HEK293 (cell line): ENCODE measurements at regions not wholly inside any gene's neighbourhood (a gene's known extent, or its start where the extent isn't known, plus 50 kb on each side); places are given as distances from the start of the nearest gene placed in this dataset.

ENCODE experiments used
- CTCF ChIA-PET: fragments of 350-600 bp; formaldehyde crosslinking; extraction: SDS; loops from one replicate; lab custom pipeline; 2021; ENCODE audit warnings: antibody characterized with exemption; lab: Yijun Ruan, JAX
- POLR2A ChIA-PET: fragments of 300-600 bp; formaldehyde crosslinking; extraction: SDS; loops from one replicate; lab custom pipeline; 2020; ENCODE audit warnings: antibody characterized with exemption, inconsistent platforms; lab: Yijun Ruan, JAX
- H3K27ac ChIP-seq: fragments of 200-500 bp; sonication (Bioruptor generic); 2 replicates; pipeline ENCODE4 v1.5.1; 2014; ENCODE audit warnings: low read depth, low read length, control low read depth, inconsistent platforms; ENCODE audit errors: extremely low read depth
- H3K36me3 ChIP-seq, 2 experiments: fragments of 200-500 bp in 1 of 2; sonication (Bioruptor generic) in 1 of 2; 1 replicate in 1 of 2; 2 replicates in 1 of 2; pipeline ENCODE4 v1.5.1; 2014 to 2017; ENCODE audit warnings: inconsistent platforms in 2 of 2, low read length in 2 of 2; ENCODE audit not compliant: control insufficient read depth in 2 of 2, insufficient read depth in 1 of 2
- H3K4me1 ChIP-seq: fragments of 200-500 bp; sonication (Bioruptor generic); 2 replicates; pipeline ENCODE4 v1.5.1; 2014; ENCODE audit warnings: mild to moderate bottlenecking, low read length, inconsistent platforms; ENCODE audit not compliant: control insufficient read depth, insufficient read depth
- H3K4me3 ChIP-seq: 2 replicates; pipeline ENCODE4 v1.5.1; 2011; ENCODE audit warnings: low read depth, mild to moderate bottlenecking, control low read depth, low read length, moderate library complexity
- H3K9me3 ChIP-seq: fragments of 200-500 bp; sonication (Bioruptor generic); 2 replicates; pipeline ENCODE4 v1.5.1; 2014; ENCODE audit warnings: low read depth, low read length, inconsistent platforms; ENCODE audit not compliant: control insufficient read depth, insufficient read depth
- BCL11B ChIP-seq: fragments of 450-650 bp; formaldehyde crosslinking; IDR thresholded peaks from 2 replicates; pipeline ENCODE4 v1.5.1; 2016; ENCODE audit warnings: low read depth, missing biosample characterization, missing genetic modification characterization
- KLF9 ChIP-seq: fragments of 450-650 bp; formaldehyde crosslinking; IDR thresholded peaks from 2 replicates; pipeline ENCODE4 v1.5.1; 2016; ENCODE audit warnings: missing biosample characterization, missing genetic modification characterization, low read depth
- PRDM10 ChIP-seq: fragments of 450-650 bp; formaldehyde crosslinking; IDR thresholded peaks from 2 replicates; pipeline ENCODE4 v1.5.1; 2016; ENCODE audit warnings: missing biosample characterization, missing genetic modification characterization
- REPIN1 ChIP-seq: fragments of 450-650 bp; formaldehyde crosslinking; IDR thresholded peaks from 2 replicates; pipeline ENCODE4 v1.5.1; 2017; ENCODE audit warnings: missing biosample characterization, missing genetic modification characterization, low read depth
- SP7 ChIP-seq: fragments of 450-650 bp; formaldehyde crosslinking; IDR thresholded peaks from 2 replicates; pipeline ENCODE4 v1.5.1; 2016; ENCODE audit warnings: missing biosample characterization, missing genetic modification characterization
- ZBTB10 ChIP-seq: fragments of 450-650 bp; formaldehyde crosslinking; IDR thresholded peaks from 2 replicates; pipeline ENCODE4 v1.5.1; 2016; ENCODE audit warnings: missing biosample characterization, missing genetic modification characterization
- ZIC2 ChIP-seq: fragments of 450-650 bp; formaldehyde crosslinking; IDR thresholded peaks from 2 replicates; pipeline ENCODE4 v1.5.1; 2016; ENCODE audit warnings: missing biosample characterization, missing genetic modification characterization
- ZNF133 ChIP-seq: fragments of 450-650 bp; formaldehyde crosslinking; IDR thresholded peaks from 2 replicates; pipeline ENCODE4 v1.5.1; 2016; ENCODE audit warnings: missing biosample characterization, missing genetic modification characterization
- ZNF18 ChIP-seq: fragments of 450-650 bp; formaldehyde crosslinking; IDR thresholded peaks from 2 replicates; pipeline ENCODE4 v1.5.1; 2016; ENCODE audit warnings: missing biosample characterization, missing genetic modification characterization
- ZNF184 ChIP-seq: fragments of 450-650 bp; IDR thresholded peaks from 2 replicates; pipeline ENCODE4 v1.5.1; 2018; ENCODE audit warnings: missing biosample characterization, mild to moderate bottlenecking, missing genetic modification characterization
- ZNF221 ChIP-seq: fragments of 450-650 bp; formaldehyde crosslinking; IDR thresholded peaks from 2 replicates; pipeline ENCODE4 v1.5.1; 2017; ENCODE audit warnings: missing biosample characterization, missing genetic modification characterization, borderline replicate concordance
- ZNF292 ChIP-seq: fragments of 450-650 bp; formaldehyde crosslinking; IDR thresholded peaks from 2 replicates; pipeline ENCODE4 v1.5.1; 2016; ENCODE audit warnings: low read depth, missing biosample characterization, missing genetic modification characterization, borderline replicate concordance
- ZNF391 ChIP-seq: fragments of 450-650 bp; formaldehyde crosslinking; IDR thresholded peaks from 2 replicates; pipeline ENCODE4 v1.5.1; 2016; ENCODE audit warnings: low read depth, missing biosample characterization, missing genetic modification characterization, borderline replicate concordance
- ZNF416 ChIP-seq: fragments of 450-650 bp; formaldehyde crosslinking; IDR thresholded peaks from 2 replicates; pipeline ENCODE4 v1.5.1; 2016; ENCODE audit warnings: missing biosample characterization, missing genetic modification characterization
- ZNF580 ChIP-seq: fragments of 450-650 bp; formaldehyde crosslinking; IDR thresholded peaks from 2 replicates; pipeline ENCODE4 v1.5.1; 2016; ENCODE audit warnings: missing biosample characterization, missing genetic modification characterization
- ZNF621 ChIP-seq: fragments of 450-650 bp; formaldehyde crosslinking; IDR thresholded peaks from 2 replicates; pipeline ENCODE4 v1.5.1; 2017; ENCODE audit warnings: missing biosample characterization, missing genetic modification characterization
- ZNF624 ChIP-seq: fragments of 450-650 bp; formaldehyde crosslinking; IDR thresholded peaks from 2 replicates; pipeline ENCODE4 v1.5.1; 2017; ENCODE audit warnings: missing biosample characterization, missing genetic modification characterization
- ZNF654 ChIP-seq: fragments of 450-650 bp; formaldehyde crosslinking; IDR thresholded peaks from 2 replicates; pipeline ENCODE4 v1.5.1; 2016; ENCODE audit warnings: low read depth, missing biosample characterization, missing genetic modification characterization
- ZNF658 ChIP-seq: fragments of 450-650 bp; formaldehyde crosslinking; IDR thresholded peaks from 2 replicates; pipeline ENCODE4; 2016; ENCODE audit warnings: missing biosample characterization, missing genetic modification characterization
- ZNF660 ChIP-seq: fragments of 450-650 bp; IDR thresholded peaks from 2 replicates; pipeline ENCODE4 v1.5.1; 2018; ENCODE audit warnings: missing biosample characterization, mild to moderate bottlenecking, missing genetic modification characterization
- ZNF777 ChIP-seq: fragments of 450-650 bp; formaldehyde crosslinking; IDR thresholded peaks from 2 replicates; pipeline ENCODE4 v1.5.1; 2017; ENCODE audit warnings: missing biosample characterization, missing genetic modification characterization, borderline replicate concordance
- ZNF830 ChIP-seq: fragments of 450-650 bp; IDR thresholded peaks from 2 replicates; pipeline ENCODE4 v1.5.0; 2018; ENCODE audit warnings: missing biosample characterization, missing genetic modification characterization, low read depth, mild to moderate bottlenecking, moderate library complexity

GRCh38 chr4:180665481-180665880 lies 1577.7 kb upstream of the TENM3 start:
- POLR2A ChIA-PET: no interaction called here
- TF ChIP-seq ZNF621 (no peak), ZNF133 (no peak), SP7 (tag by site-specific recombination) (no peak), ZNF624 (no peak), BCL11B (tag by site-specific recombination) (no peak), ZNF292 (tag by site-specific recombination) (no peak), ZNF660 (tag by site-specific recombination) (no peak), ZNF830 (no peak), ZBTB10 (tag by site-specific recombination) (no peak)
- no peaks in the 10 kb centered on the region for H3K9me3 ChIP-seq
- no peaks in the 10 kb centered on the region for H3K36me3 ChIP-seq
- H3K4me1 ChIP-seq: no peaks in the 10 kb centered on the region
- CTCF ChIA-PET: interaction anchor here (0.5 to 3.1 kb wide), 24 partner anchors 10 to 1411 kb away, joined by 3 to 21 read pairs (median 4); no protein-coding TSS in a partner anchor
- no peak overlapping the region for H3K27ac ChIP-seq
- H3K4me3 ChIP-seq: no peak overlapping the region

- POLR2A ChIA-PET: no interaction called here
- no peak overlapping the region; the same call in 1 of the 2 replicates for H3K27ac ChIP-seq
- CTCF ChIA-PET: interaction anchor here (0.6 to 3.1 kb wide), 22 partner anchors 12 to 862 kb away, joined by 3 to 21 read pairs (median 3); no protein-coding TSS in a partner anchor
- H3K4me3 ChIP-seq: peak overlapping the region; percentile 11; the same call in 1 of the 2 replicates
- H3K9me3 ChIP-seq: no peaks in the 10 kb centered on the region
- H3K36me3 ChIP-seq: no peaks in the 10 kb centered on the region
- H3K4me1 ChIP-seq: no peaks in the 10 kb centered on the region
- TF ChIP-seq ZNF777 (tag by site-specific recombination): no peak
- TF ChIP-seq KLF9 (tag by site-specific recombination): no peak
- TF ChIP-seq ZNF221: no peak
- TF ChIP-seq ZNF658: no peak
- no peak for TF ChIP-seq ZIC2 (tag by site-specific recombination)
- no peak for TF ChIP-seq REPIN1 (tag by site-specific recombination)
- TF ChIP-seq ZNF654 (tag by site-specific recombination): peak; percentile 87
- no peak for TF ChIP-seq ZNF292 (tag by site-specific recombination)
- TF ChIP-seq ZNF391: no peak
- TF ChIP-seq ZNF416 (tag by site-specific recombination): no peak
- TF ChIP-seq PRDM10: peak; percentile 30; the same call in 1 of the 2 replicates
- TF ChIP-seq ZBTB10 (tag by site-specific recombination): no peak
- TF ChIP-seq ZNF830: no peak
- TF ChIP-seq ZNF18 (tag by site-specific recombination): no peak
- TF ChIP-seq ZNF184 (tag by site-specific recombination): no peak
- TF ChIP-seq ZNF580 (tag by site-specific recombination): no peak
- TF ChIP-seq ZNF660 (tag by site-specific recombination): 0 out of 2 replicates have a peak, but pooled peaks have one; percentile 55
Observed at GRCh38 chr4:180665994-180666824, 1577.0 kb upstream of the TENM3 start.
